ENCODE measurements at regions not wholly inside any gene's neighbourhood (a gene's known extent, or its start where the extent isn't known, plus 50 kb on each side); places are given as distances from the start of the nearest gene placed in this dataset.

- H3K36me3 ChIP-seq (ENCODE audit: insufficient read depth, low read length): no peaks in the 10 kb centered on the region
- no peak overlapping the region for H3K4me3 Mint-ChIP-seq
- no peak overlapping the region for H3K27ac Mint-ChIP-seq
- ChIA-PET CTCF (no interaction called here), POLR2A (no interaction called here)
- H3K9me3 Mint-ChIP-seq: no peaks in the 10 kb centered on the region
- H3K27me3 ChIP-seq (ENCODE audit: control insufficient read depth in 1 of 2, insufficient read depth in 2 of 2, low read length in 2 of 2): no peaks in the 10 kb centered on the region
- H3K27me3 Mint-ChIP-seq: no peaks in the 10 kb centered on the region
- intact Hi-C loops (cut with DNase I, micrococcal nuclease): no loop called here
- DNase-seq (no peak), ATAC-seq (ENCODE audit: poor library complexity) (no peak)
- no peaks in the 10 kb centered on the region for H3K9me3 ChIP-seq (ENCODE audit: control insufficient read depth in 1 of 2, insufficient read depth in 1 of 2, low read length in 2 of 2)
- no peaks in the 10 kb centered on the region for H3K4me1 Mint-ChIP-seq (ENCODE audit: low read depth)
- H3K4me3 ChIP-seq (ENCODE audit: low read length): no peak overlapping the region
- H3K27ac ChIP-seq (ENCODE audit: low read depth in 1 of 2, low read length in 2 of 2): no peak overlapping the region
- no peaks in the 10 kb centered on the region for H3K36me3 Mint-ChIP-seq (ENCODE audit: low read depth)
- TF ChIP-seq CTCF (IDR thresholded peaks at IDR 0.05): no peak
- no peaks in the 10 kb centered on the region for H3K4me1 ChIP-seq (ENCODE audit: insufficient read depth, low read length)
These were observed 418.6 kb downstream of the KLF5 start for GRCh38 chr13:73477441-73477840.

GRCh38 chr13:73473016-73473415, 414.2 kb downstream of the KLF5 start:
- no peak overlapping the region for H3K27ac Mint-ChIP-seq
- DNase-seq (no peak), ATAC-seq (ENCODE audit: poor library complexity) (no peak)
- H3K4me1 ChIP-seq (ENCODE audit: insufficient read depth, low read length): no peaks in the 10 kb centered on the region
- H3K4me1 Mint-ChIP-seq (ENCODE audit: low read depth): no peaks in the 10 kb centered on the region
- no peaks in the 10 kb centered on the region for H3K36me3 Mint-ChIP-seq (ENCODE audit: low read depth)
- no peaks in the 10 kb centered on the region for H3K27me3 ChIP-seq (ENCODE audit: control insufficient read depth in 1 of 2, insufficient read depth in 2 of 2, low read length in 2 of 2)
- ChIA-PET CTCF (no interaction called here), POLR2A (no interaction called here)
- no peak overlapping the region for H3K27ac ChIP-seq (ENCODE audit: low read depth in 1 of 2, low read length in 2 of 2)
- intact Hi-C loops (cut with DNase I, micrococcal nuclease): no loop called here
- H3K36me3 ChIP-seq (ENCODE audit: insufficient read depth, low read length): no peaks in the 10 kb centered on the region
- no peaks in the 10 kb centered on the region for H3K9me3 ChIP-seq (ENCODE audit: control insufficient read depth in 1 of 2, insufficient read depth in 1 of 2, low read length in 2 of 2)
- H3K4me3 Mint-ChIP-seq: no peak overlapping the region
- no peaks in the 10 kb centered on the region for H3K9me3 Mint-ChIP-seq
- H3K4me3 ChIP-seq (ENCODE audit: low read length): no peak overlapping the region
- no peak for TF ChIP-seq CTCF (IDR thresholded peaks at IDR 0.05)
- H3K27me3 Mint-ChIP-seq: no peaks in the 10 kb centered on the region

- no peak overlapping the region for H3K4me3 ChIP-seq (ENCODE audit: low read length)
- H3K27ac ChIP-seq (ENCODE audit: low read depth in 1 of 2, low read length in 2 of 2): no peak overlapping the region
- ATAC-seq (ENCODE audit: poor library complexity) (no peak), DNase-seq (no peak)
- Mint-ChIP-seq H3K36me3 (ENCODE audit: low read depth) (no peaks in the 10 kb centered on the region), H3K4me1 (ENCODE audit: low read depth) (no peaks in the 10 kb centered on the region), H3K27me3 (no peaks in the 10 kb centered on the region), H3K9me3 (no peaks in the 10 kb centered on the region), H3K4me3 (no peak overlapping the region), H3K27ac (no peak overlapping the region)
- intact Hi-C loops (cut with DNase I, micrococcal nuclease): no loop called here
- ChIA-PET POLR2A (no interaction called here), CTCF (interaction anchor here (0.7 kb wide), 1 partner anchor 10 kb away, joined by 3 read pairs; no protein-coding TSS in a partner anchor)
- no peaks in the 10 kb centered on the region for H3K27me3 ChIP-seq (ENCODE audit: control insufficient read depth in 1 of 2, insufficient read depth in 2 of 2, low read length in 2 of 2)
- no peaks in the 10 kb centered on the region for H3K9me3 ChIP-seq (ENCODE audit: control insufficient read depth in 1 of 2, insufficient read depth in 1 of 2, low read length in 2 of 2)
- no peaks in the 10 kb centered on the region for H3K4me1 ChIP-seq (ENCODE audit: insufficient read depth, low read length)
- no peaks in the 10 kb centered on the region for H3K36me3 ChIP-seq (ENCODE audit: insufficient read depth, low read length)
- TF ChIP-seq CTCF (IDR thresholded peaks at IDR 0.05): no peak
These were observed 408.3 kb downstream of the KLF5 start for GRCh38 chr13:73467125-73467524.
